ENCODE measurements at regions not wholly inside any gene's neighbourhood (a gene's known extent, or its start where the extent isn't known, plus 50 kb on each side); places are given as distances from the start of the nearest gene placed in this dataset.

DNA sequence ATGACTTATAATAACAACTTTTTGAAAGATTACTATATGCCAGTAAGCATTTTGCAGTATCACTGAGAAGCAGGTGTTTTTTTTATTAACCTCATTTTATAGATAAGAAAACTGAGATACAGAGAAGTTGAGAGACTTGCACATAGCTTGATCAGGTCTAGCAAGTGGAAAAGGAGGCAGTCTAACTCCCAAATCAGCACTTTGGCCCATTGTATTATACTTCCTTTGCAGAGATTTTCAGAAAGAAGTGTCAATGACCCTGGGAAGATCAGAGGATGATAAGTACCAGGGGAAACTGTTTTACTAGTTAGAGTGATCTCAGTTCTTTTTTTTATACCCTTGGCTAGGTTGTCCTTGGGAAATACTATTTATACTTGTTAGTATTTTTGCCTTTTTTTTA is 358.7 kb downstream of the SQOR start:
- in situ Hi-C loops (cut with HindIII; ENCODE audit: extremely low pct_ligation_motif_present, low pct_unique_long_range_greater_than_20kb): no loop called here
- Histone ChIP-seq H3K27me3 (ENCODE audit: control insufficient read depth in 1 of 2, insufficient read depth in 2 of 2, low read length in 2 of 2) (no peaks in the 10 kb centered on the region), H3K36me3 (replicated peaks in 1 of 2; ENCODE audit: control insufficient read depth in 1 of 2, insufficient read depth in 2 of 2, low read length in 2 of 2) (no peaks in the 10 kb centered on the region), H3K4me2 (ENCODE audit: low read depth, low read length) (no peak overlapping the region), H3K4me1 (ENCODE audit: insufficient read depth, low read length) (no peaks in the 10 kb centered on the region), H3K9me3 (ENCODE audit: low read length) (peaks cover 66% of the 10 kb centered on the region), H2AFZ (ENCODE audit: low read length) (no peak overlapping the region), H3K27ac (ENCODE audit: extremely low read length, insufficient read depth, low read length) (no peak overlapping the region), H3K79me2 (ENCODE audit: insufficient read depth, low read length) (no peaks in the 10 kb centered on the region), H3K9ac (ENCODE audit: insufficient read depth, low read depth, low read length) (no peak overlapping the region), H4K20me1 (ENCODE audit: insufficient read depth, low read length) (no peaks in the 10 kb centered on the region), H3K4me3 (replicated peaks in 1 of 3; ENCODE audit: insufficient read depth in 1 of 3, low read depth in 2 of 3, low read length in 3 of 3) (no peak overlapping the region)
- intact Hi-C loops (cut with micrococcal nuclease; ENCODE audit: unreplicated experiment): no loop called here
- TF ChIP-seq GPN1 (CRISPR knock-in tag; IDR thresholded peaks at IDR 0.05; ENCODE audit: borderline replicate concordance) (no peak), ZNF713 (CRISPR knock-in tag; IDR thresholded peaks at IDR 0.05) (no peak), EED (CRISPR knock-in tag; IDR thresholded peaks at IDR 0.05) (no peak), ZNF660 (CRISPR knock-in tag; IDR thresholded peaks at IDR 0.05; ENCODE audit: borderline replicate concordance, low read depth) (no peak), TBL1XR1 (IDR thresholded peaks at IDR 0.05; ENCODE audit: borderline replicate concordance, low read length, partially characterized antibody) (no peak), ASH2L (IDR thresholded peaks at IDR 0.05; ENCODE audit: insufficient read length, low read depth, low read length) (no peak), MYNN (CRISPR knock-in tag; IDR thresholded peaks at IDR 0.05; ENCODE audit: low read depth) (no peak), SAFB2 (CRISPR knock-in tag; IDR thresholded peaks at IDR 0.05; ENCODE audit: borderline replicate concordance, low read depth) (no peak), ZNF234 (CRISPR knock-in tag; conservative IDR thresholded peaks at IDR 0.05) (no peak), MTF1 (CRISPR knock-in tag; IDR thresholded peaks at IDR 0.05) (no peak), KDM3A (CRISPR knock-in tag; IDR thresholded peaks at IDR 0.05; ENCODE audit: low read depth) (no peak)
- TF ChIP-seq, protein P1, sequence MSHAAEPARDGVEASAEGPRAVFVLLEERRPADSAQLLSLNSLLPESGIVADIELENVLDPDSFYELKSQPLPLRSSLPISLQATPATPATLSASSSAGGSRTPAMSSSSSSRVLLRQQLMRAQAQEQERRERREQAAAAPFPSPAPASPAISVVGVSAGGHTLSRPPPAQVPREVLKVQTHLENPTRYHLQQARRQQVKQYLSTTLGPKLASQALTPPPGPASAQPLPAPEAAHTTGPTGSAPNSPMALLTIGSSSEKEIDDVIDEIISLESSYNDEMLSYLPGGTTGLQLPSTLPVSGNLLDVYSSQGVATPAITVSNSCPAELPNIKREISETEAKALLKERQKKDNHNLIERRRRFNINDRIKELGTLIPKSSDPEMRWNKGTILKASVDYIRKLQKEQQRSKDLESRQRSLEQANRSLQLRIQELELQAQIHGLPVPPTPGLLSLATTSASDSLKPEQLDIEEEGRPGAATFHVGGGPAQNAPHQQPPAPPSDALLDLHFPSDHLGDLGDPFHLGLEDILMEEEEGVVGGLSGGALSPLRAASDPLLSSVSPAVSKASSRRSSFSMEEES (CRISPR knock-in tag; IDR thresholded peaks at IDR 0.05): no peak
- TF ChIP-seq, protein P2, sequence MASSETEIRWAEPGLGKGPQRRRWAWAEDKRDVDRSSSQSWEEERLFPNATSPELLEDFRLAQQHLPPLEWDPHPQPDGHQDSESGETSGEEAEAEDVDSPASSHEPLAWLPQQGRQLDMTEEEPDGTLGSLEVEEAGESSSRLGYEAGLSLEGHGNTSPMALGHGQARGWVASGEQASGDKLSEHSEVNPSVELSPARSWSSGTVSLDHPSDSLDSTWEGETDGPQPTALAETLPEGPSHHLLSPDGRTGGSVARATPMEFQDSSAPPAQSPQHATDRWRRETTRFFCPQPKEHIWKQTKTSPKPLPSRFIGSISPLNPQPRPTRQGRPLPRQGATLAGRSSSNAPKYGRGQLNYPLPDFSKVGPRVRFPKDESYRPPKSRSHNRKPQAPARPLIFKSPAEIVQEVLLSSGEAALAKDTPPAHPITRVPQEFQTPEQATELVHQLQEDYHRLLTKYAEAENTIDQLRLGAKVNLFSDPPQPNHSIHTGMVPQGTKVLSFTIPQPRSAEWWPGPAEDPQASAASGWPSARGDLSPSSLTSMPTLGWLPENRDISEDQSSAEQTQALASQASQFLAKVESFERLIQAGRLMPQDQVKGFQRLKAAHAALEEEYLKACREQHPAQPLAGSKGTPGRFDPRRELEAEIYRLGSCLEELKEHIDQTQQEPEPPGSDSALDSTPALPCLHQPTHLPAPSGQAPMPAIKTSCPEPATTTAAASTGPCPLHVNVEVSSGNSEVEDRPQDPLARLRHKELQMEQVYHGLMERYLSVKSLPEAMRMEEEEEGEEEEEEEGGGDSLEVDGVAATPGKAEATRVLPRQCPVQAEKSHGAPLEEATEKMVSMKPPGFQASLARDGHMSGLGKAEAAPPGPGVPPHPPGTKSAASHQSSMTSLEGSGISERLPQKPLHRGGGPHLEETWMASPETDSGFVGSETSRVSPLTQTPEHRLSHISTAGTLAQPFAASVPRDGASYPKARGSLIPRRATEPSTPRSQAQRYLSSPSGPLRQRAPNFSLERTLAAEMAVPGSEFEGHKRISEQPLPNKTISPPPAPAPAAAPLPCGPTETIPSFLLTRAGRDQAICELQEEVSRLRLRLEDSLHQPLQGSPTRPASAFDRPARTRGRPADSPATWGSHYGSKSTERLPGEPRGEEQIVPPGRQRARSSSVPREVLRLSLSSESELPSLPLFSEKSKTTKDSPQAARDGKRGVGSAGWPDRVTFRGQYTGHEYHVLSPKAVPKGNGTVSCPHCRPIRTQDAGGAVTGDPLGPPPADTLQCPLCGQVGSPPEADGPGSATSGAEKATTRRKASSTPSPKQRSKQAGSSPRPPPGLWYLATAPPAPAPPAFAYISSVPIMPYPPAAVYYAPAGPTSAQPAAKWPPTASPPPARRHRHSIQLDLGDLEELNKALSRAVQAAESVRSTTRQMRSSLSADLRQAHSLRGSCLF (CRISPR knock-in tag; IDR thresholded peaks at IDR 0.05; ENCODE audit: borderline replicate concordance): no peak
- DNase-seq (ENCODE audit: low spot score) (no peak), FAIRE-seq (no peak), ATAC-seq (no peak)
- ChIA-PET POLR2A (no interaction called here), CTCF (ENCODE audit: low intra/inter-chr PET ratio, low total read pairs) (no interaction called here)
- no TSS peak for BruUV-seq (replicated peaks)
